SK-N-SH treated with all-trans-retinoic acid at 6 μM for 48 hours (cell line): ENCODE measurements at regions not wholly inside any gene's neighbourhood (a gene's known extent, or its start where the extent isn't known, plus 50 kb on each side); places are given as distances from the start of the nearest gene placed in this dataset.

Experiments used
- ARNTL ChIP-seq: fragments of 450-650 bp; formaldehyde crosslinking; IDR thresholded peaks from 2 replicates; pipeline ENCODE4 v1.5.0; 2020; ENCODE audit warnings: low read depth, mild to moderate bottlenecking, moderate library complexity, borderline replicate concordance
- CSRNP3 ChIP-seq: fragments of 250-450 bp; sonication (Bioruptor Pico); IDR thresholded peaks from 2 replicates; pipeline ENCODE4 v1.5.1; 2021; ENCODE audit warnings: mild to moderate bottlenecking, moderate library complexity
- PATZ1 ChIP-seq: fragments of 250-450 bp; sonication (Bioruptor Pico); IDR thresholded peaks from 2 replicates; pipeline ENCODE4 v1.8.0; 2020; ENCODE audit warnings: mild to moderate bottlenecking, moderate library complexity, borderline replicate concordance
- RARB ChIP-seq: fragments of 250-450 bp; sonication (Bioruptor Pico); IDR thresholded peaks from 2 replicates; pipeline ENCODE4 v1.8.0; 2021; ENCODE audit warnings: mild to moderate bottlenecking, moderate library complexity
- TCF4 ChIP-seq: fragments of 250-450 bp; sonication (Bioruptor Pico); IDR thresholded peaks from 2 replicates; pipeline ENCODE4 v1.8.0; 2021; ENCODE audit warnings: mild to moderate bottlenecking, moderate library complexity, borderline replicate concordance
- ZFP3 ChIP-seq: fragments of 250-450 bp; sonication (Bioruptor Pico); IDR thresholded peaks from 2 replicates; pipeline ENCODE4 v1.5.0; 2020; ENCODE audit warnings: mild to moderate bottlenecking, moderate library complexity
- ZNF8 ChIP-seq: fragments of 450-650 bp; formaldehyde crosslinking; IDR thresholded peaks from 2 replicates; pipeline ENCODE4 v1.5.0; 2020; ENCODE audit warnings: mild to moderate bottlenecking, moderate library complexity

- no peak for TF ChIP-seq TCF4 (CRISPR knock-in tag)
- no peak for TF ChIP-seq RARB
- no peak for TF ChIP-seq PATZ1 (CRISPR knock-in tag)
- no peak for TF ChIP-seq ZNF8
- no peak for TF ChIP-seq ZFP3 (CRISPR knock-in tag)
- no peak for TF ChIP-seq ARNTL (CRISPR knock-in tag)
- no peak for TF ChIP-seq CSRNP3
Measured at GRCh38 chr9:78919701-78920100, 622.8 kb downstream of the PSAT1 start.
